Neural cell (in vitro differentiated cells): ENCODE measurements at regions not wholly inside any gene's neighbourhood (a gene's known extent, or its start where the extent isn't known, plus 50 kb on each side); places are given as distances from the start of the nearest gene placed in this dataset.

Source experiments
- H2AFZ ChIP-seq: fragments of 200-600, 300-800 bp; sonication (generic), shearing (Covaris generic); 2 replicates; pipeline ENCODE4 v1.6.0; 2014; ENCODE audit warnings: low read depth, mild to moderate bottlenecking, antibody characterized with exemption, low read length, moderate library complexity
- H3F3A ChIP-seq: fragments of 200-600 bp; shearing (Covaris generic); 2 replicates; pipeline ENCODE4 v1.6.1; 2016; ENCODE audit warnings: mild to moderate bottlenecking, moderate library complexity, mixed read lengths, antibody characterized with exemption, low read length; ENCODE audit not compliant: insufficient read depth, poor library complexity, severe bottlenecking
- H3K27ac ChIP-seq: fragments of 200-600, 300-800 bp; sonication (generic), shearing (Covaris generic); 2 replicates; pipeline ENCODE4 v1.5.1; 2014; ENCODE audit warnings: mild to moderate bottlenecking, low read length, moderate library complexity
- H3K27me3 ChIP-seq: fragments of 300-800, 200-600 bp; sonication (generic), shearing (Covaris generic); 2 replicates; pipeline ENCODE4 v1.6.0; 2014; ENCODE audit warnings: mild to moderate bottlenecking, low read depth, low read length, moderate library complexity; ENCODE audit not compliant: insufficient read depth
- H3K36me3 ChIP-seq: fragments of 300-800, 200-600 bp; sonication (generic), shearing (Covaris generic); 2 replicates; pipeline ENCODE4 v1.5.1; 2014; ENCODE audit warnings: mild to moderate bottlenecking, antibody characterized with exemption, low read length, moderate library complexity; ENCODE audit not compliant: insufficient read depth
- H3K4me2 ChIP-seq: fragments of 300-800, 200-600 bp; sonication (generic), shearing (Covaris generic); 2 replicates; pipeline ENCODE4 v1.6.0; 2014; ENCODE audit warnings: mild to moderate bottlenecking, low read length
- H3K4me3 ChIP-seq: fragments of 300-800, 200-600 bp; sonication (generic), shearing (Covaris generic); 2 replicates; pipeline ENCODE4 v1.5.1; 2014; ENCODE audit warnings: mild to moderate bottlenecking, low read length, moderate library complexity
- H3K79me2 ChIP-seq: fragments of 200-600 bp; shearing (Covaris generic); replicated peaks from 2 replicates; pipeline ENCODE4 v1.6.0; 2014; ENCODE audit warnings: mild to moderate bottlenecking, low read length, moderate library complexity; ENCODE audit not compliant: insufficient read depth
- H3K9ac ChIP-seq: fragments of 300-800, 200-600 bp; sonication (generic), shearing (Covaris generic); 2 replicates; pipeline ENCODE4 v1.6.1; 2016; ENCODE audit warnings: mild to moderate bottlenecking, low read length, mixed read lengths
- H3K9me2 ChIP-seq: fragments of 200-600 bp; shearing (Covaris generic); 2 replicates; pipeline ENCODE4 v1.6.1; 2016; ENCODE audit warnings: mild to moderate bottlenecking, low read length, mixed read lengths; ENCODE audit not compliant: insufficient read depth
- H3K9me3 ChIP-seq: fragments of 200-600, 300-800 bp; sonication (generic), shearing (Covaris generic); 2 replicates; pipeline ENCODE4 v1.6.1; 2016; ENCODE audit warnings: mild to moderate bottlenecking, mixed run types, low read length, moderate library complexity, mixed read lengths
- H4K20me1 ChIP-seq: fragments of 200-600 bp; shearing (Covaris generic); 2 replicates; pipeline ENCODE4 v1.6.1; 2016; ENCODE audit warnings: mild to moderate bottlenecking, mixed run types; ENCODE audit not compliant: insufficient read depth
- CTCF ChIP-seq: fragments of 450-650 bp; IDR thresholded peaks from 2 replicates; pipeline ENCODE4 v1.5.1; 2014; ENCODE audit warnings: antibody characterized with exemption, mild to moderate bottlenecking, moderate library complexity; ENCODE audit not compliant: poor library complexity, severe bottlenecking
- EP300 ChIP-seq: fragments of 450-650 bp; conservative IDR thresholded peaks from 2 replicates; pipeline ENCODE4 v1.6.1; 2014; ENCODE audit warnings: antibody characterized with exemption, mild to moderate bottlenecking, moderate library complexity; ENCODE audit not compliant: poor library complexity, severe bottlenecking
- EZH2 ChIP-seq: fragments of 200-600, 300-800 bp; shearing (Covaris generic), sonication (generic); IDR thresholded peaks from 2 replicates; pipeline ENCODE4 v1.6.1; 2014; ENCODE audit warnings: antibody characterized with exemption, low read length, borderline replicate concordance, mild to moderate bottlenecking; ENCODE audit not compliant: insufficient read depth, poor library complexity, severe bottlenecking
- MXI1 ChIP-seq: fragments of 450-650 bp; conservative IDR thresholded peaks from 2 replicates; pipeline ENCODE4 v1.6.1; 2014; ENCODE audit warnings: antibody characterized with exemption, mild to moderate bottlenecking; ENCODE audit not compliant: poor library complexity, severe bottlenecking
- POLR2AphosphoS5 ChIP-seq: IDR thresholded peaks from 2 replicates; pipeline ENCODE4 v1.6.1; 2012
- RAD21 ChIP-seq: fragments of 450-650 bp; conservative IDR thresholded peaks from 2 replicates; pipeline ENCODE4 v1.6.1; 2014; ENCODE audit warnings: antibody characterized with exemption, mild to moderate bottlenecking, moderate library complexity
- SMC3 ChIP-seq: fragments of 450-650 bp; conservative IDR thresholded peaks from 2 replicates; pipeline ENCODE4 v1.6.1; 2014; ENCODE audit warnings: antibody characterized with exemption, mild to moderate bottlenecking, moderate library complexity; ENCODE audit not compliant: poor library complexity
- TAF1 ChIP-seq: IDR thresholded peaks from 2 replicates; pipeline ENCODE4 v1.6.1; 2012; ENCODE audit warnings: low read depth
- TF ChIP-seq, protein P1 (sequence below): IDR thresholded peaks from 2 replicates; pipeline ENCODE4 v1.6.1; 2012; ENCODE audit warnings: borderline replicate concordance

GRCh38 chr6:170072246-170072645 lies 218.6 kb downstream of the DLL1 start:
- no peaks in the 10 kb centered on the region for H3F3A ChIP-seq
- no peak overlapping the region for H3K4me2 ChIP-seq
- no peaks in the 10 kb centered on the region for H3K36me3 ChIP-seq
- H3K79me2 ChIP-seq = no peaks in the 10 kb centered on the region
- H3K9me2 ChIP-seq = no peaks in the 10 kb centered on the region
- peaks cover 4% of the 10 kb centered on the region for H3K9me3 ChIP-seq
- no peaks in the 10 kb centered on the region for H4K20me1 ChIP-seq
- H3K4me3 ChIP-seq = no peak overlapping the region
- H3K27me3 ChIP-seq = no peaks in the 10 kb centered on the region
- H3K27ac ChIP-seq = no peak overlapping the region
- H2AFZ ChIP-seq = no peak overlapping the region
- H3K9ac ChIP-seq = no peak overlapping the region
- TF ChIP-seq MXI1 = no peak
- TF ChIP-seq EZH2 = no peak
- no peak for TF ChIP-seq TAF1
- TF ChIP-seq RAD21 = no peak
- no peak for TF ChIP-seq SMC3
- TF ChIP-seq POLR2AphosphoS5 = no peak
- TF ChIP-seq EP300 = no peak
- no peak for TF ChIP-seq CTCF
- TF ChIP-seq, protein P1, sequence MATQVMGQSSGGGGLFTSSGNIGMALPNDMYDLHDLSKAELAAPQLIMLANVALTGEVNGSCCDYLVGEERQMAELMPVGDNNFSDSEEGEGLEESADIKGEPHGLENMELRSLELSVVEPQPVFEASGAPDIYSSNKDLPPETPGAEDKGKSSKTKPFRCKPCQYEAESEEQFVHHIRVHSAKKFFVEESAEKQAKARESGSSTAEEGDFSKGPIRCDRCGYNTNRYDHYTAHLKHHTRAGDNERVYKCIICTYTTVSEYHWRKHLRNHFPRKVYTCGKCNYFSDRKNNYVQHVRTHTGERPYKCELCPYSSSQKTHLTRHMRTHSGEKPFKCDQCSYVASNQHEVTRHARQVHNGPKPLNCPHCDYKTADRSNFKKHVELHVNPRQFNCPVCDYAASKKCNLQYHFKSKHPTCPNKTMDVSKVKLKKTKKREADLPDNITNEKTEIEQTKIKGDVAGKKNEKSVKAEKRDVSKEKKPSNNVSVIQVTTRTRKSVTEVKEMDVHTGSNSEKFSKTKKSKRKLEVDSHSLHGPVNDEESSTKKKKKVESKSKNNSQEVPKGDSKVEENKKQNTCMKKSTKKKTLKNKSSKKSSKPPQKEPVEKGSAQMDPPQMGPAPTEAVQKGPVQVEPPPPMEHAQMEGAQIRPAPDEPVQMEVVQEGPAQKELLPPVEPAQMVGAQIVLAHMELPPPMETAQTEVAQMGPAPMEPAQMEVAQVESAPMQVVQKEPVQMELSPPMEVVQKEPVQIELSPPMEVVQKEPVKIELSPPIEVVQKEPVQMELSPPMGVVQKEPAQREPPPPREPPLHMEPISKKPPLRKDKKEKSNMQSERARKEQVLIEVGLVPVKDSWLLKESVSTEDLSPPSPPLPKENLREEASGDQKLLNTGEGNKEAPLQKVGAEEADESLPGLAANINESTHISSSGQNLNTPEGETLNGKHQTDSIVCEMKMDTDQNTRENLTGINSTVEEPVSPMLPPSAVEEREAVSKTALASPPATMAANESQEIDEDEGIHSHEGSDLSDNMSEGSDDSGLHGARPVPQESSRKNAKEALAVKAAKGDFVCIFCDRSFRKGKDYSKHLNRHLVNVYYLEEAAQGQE = no peak

DNA sequence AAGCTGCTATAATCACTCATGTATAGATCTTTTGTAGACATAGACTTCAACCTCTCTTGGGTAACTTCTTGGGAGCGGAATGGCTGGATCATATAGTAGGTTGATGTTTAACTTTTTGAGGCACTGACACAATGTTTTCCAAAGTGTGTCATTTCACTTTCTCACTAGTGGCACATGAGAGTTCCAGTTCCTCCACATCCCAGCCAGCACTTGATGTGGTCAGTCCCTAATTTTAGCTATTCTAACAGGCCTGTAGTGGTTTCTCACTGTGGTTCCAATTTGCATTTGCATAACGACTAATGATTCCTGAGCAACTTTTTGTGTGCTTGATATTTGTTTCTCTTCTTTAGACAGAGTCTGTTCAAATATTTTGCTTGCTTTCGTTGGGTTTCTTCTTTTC lies 221.3 kb downstream of the DLL1 start:
- Histone ChIP-seq H3F3A (no peaks in the 10 kb centered on the region), H3K36me3 (no peaks in the 10 kb centered on the region), H3K4me2 (no peak overlapping the region), H3K79me2 (no peaks in the 10 kb centered on the region), H3K9ac (no peak overlapping the region), H4K20me1 (no peaks in the 10 kb centered on the region), H3K9me3 (peaks cover 4% of the 10 kb centered on the region), H3K27me3 (no peaks in the 10 kb centered on the region), H2AFZ (no peak overlapping the region), H3K27ac (no peak overlapping the region), H3K9me2 (no peaks in the 10 kb centered on the region), H3K4me3 (no peak overlapping the region)
- TF ChIP-seq MXI1 = no peak
- TF ChIP-seq, protein P1 = no peak
- no peak for TF ChIP-seq RAD21
- TF ChIP-seq SMC3 = no peak
- TF ChIP-seq EZH2 = no peak
- TF ChIP-seq CTCF = no peak
- no peak for TF ChIP-seq TAF1
- no peak for TF ChIP-seq EP300
